DMS 273 (cell line): ENCODE measurements at regions not wholly inside any gene's neighbourhood (a gene's known extent, or its start where the extent isn't known, plus 50 kb on each side); places are given as distances from the start of the nearest gene placed in this dataset.
A peak's percentile ranks its signal among the peaks of the same experiment; 100 is the strongest.
"Not testable (repeated sequence)": the region's sequence is repeated elsewhere in the genome, so short reads cannot be mapped to it uniquely, and the experiment has no call there.

ENCODE experiments used
- DNase-seq: peaks from one replicate; lab custom pipeline; 2025; ENCODE audit not compliant: unreplicated experiment; lab: John Stamatoyannopoulos, UW

DNA sequence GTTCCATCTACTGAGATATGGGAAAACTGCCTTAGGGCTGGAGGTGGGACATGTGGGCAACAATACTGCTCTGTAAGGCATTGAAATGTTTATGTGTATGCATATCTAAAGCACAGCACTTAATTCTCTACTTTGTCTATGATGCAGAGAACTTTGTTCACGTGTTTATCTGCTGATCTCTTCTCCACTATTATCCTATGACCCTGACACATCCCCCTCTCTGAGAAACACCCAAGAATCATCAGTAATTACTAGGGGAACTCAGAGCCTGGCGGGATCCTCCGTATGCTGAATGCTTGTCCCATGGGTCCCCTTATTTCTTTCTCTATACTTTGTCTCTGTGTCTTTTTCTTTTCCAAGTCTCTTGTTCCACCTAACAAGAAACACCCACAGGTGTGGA, 63.8 kb downstream of the OR4A15 start:
- DNase-seq: not testable (repeated sequence)

DNA sequence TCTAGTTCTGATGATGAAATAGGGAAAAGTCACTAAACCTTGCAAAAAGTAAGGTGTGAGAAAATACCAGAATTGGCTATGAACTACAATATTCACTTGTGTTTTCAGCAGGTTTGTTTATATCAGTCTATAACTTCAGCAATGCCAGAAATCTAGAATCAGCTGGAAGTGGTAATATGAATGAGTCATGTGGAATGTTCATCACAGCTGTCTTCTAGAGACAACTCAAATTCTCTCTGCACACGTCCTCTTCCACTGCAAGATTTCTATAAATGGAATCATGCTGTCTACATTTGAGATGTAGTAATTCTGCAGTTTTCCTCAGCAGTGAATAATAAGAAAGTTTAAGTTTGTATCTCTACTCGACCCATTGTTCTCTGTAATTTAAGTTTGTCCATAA, 89.9 kb downstream of the OR4A15 start:
- DNase-seq: no peak

- DNase-seq: not testable (repeated sequence)
Observed at GRCh38 chr11:55459871-55460270, 92.1 kb downstream of the OR4A15 start.

DNA sequence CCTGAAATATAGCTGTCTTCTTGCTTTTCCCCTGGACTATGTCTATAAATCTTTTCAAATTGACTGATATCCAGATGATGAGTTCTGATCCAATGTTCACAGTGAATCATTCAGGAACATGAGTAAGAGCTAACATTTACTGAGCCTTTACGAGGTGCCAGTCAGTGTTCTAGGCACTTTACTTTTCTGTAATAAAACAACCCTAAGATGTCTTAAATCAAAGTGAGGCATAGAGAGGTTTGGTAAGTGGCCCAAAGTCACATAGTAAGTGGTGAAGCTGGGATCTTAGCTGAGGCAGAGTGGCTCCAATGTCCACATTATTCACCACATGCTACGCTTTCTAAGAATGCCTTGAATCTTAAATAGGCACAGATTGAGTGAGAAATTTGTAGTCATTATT, 79.9 kb upstream of the OR4C15 start:
- no peak for DNase-seq

- DNase-seq: no peak
Observed at GRCh38 chr11:55481416-55481815, 72.9 kb upstream of the OR4C15 start.

DNA sequence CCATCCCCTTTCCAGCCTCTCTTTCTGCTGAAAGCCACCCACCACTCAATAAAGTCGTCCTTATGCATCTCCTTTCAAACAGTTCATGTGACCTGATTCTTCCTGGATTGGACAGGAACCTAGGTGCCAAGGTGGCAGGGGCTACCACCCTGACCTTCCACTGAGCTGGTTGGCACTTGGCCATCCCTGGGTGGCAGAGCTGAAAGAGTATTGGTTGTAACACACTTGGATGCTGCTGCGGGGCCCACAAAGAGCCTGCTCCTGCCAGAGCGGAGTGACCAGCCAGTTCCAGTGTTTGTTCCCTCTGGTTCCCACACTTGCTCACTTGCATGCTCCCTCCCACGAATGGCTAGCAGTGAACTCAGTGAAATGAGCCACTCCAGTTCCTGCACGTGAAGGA, 57.2 kb upstream of the OR4C15 start:
- no peak for DNase-seq

DNA sequence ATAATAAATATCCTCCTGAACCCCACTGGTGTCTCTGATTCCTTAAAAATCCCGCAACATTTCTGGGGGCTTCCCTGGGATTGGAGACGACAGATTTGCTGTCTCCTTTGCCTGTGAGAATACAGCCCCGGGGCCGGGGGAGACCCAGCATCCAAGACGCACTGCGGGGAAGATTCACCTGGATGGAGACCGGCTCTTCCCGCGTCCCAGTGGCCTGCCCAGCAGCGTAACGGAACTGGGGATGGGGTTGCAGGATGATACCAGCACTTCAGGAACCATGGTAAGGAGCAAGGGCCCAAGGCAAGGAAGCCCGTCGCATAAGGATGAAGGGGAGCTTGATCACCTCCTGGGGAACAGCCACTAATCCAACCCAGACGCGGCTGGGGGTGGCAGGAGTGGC, 53.3 kb upstream of the OR4C15 start:
- DNase-seq: no peak

GRCh38 chr11:55503449-55503848, 50.8 kb upstream of the OR4C15 start:
- DNase-seq: peak; percentile 9
